ENCODE measurements at regions not wholly inside any gene's neighbourhood (a gene's known extent, or its start where the extent isn't known, plus 50 kb on each side); places are given as distances from the start of the nearest gene placed in this dataset.

GRCh38 chr12:84033162-84033561 lies 879.4 kb downstream of the SLC6A15 start:
- TF ChIP-seq, protein P1, sequence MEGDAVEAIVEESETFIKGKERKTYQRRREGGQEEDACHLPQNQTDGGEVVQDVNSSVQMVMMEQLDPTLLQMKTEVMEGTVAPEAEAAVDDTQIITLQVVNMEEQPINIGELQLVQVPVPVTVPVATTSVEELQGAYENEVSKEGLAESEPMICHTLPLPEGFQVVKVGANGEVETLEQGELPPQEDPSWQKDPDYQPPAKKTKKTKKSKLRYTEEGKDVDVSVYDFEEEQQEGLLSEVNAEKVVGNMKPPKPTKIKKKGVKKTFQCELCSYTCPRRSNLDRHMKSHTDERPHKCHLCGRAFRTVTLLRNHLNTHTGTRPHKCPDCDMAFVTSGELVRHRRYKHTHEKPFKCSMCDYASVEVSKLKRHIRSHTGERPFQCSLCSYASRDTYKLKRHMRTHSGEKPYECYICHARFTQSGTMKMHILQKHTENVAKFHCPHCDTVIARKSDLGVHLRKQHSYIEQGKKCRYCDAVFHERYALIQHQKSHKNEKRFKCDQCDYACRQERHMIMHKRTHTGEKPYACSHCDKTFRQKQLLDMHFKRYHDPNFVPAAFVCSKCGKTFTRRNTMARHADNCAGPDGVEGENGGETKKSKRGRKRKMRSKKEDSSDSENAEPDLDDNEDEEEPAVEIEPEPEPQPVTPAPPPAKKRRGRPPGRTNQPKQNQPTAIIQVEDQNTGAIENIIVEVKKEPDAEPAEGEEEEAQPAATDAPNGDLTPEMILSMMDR (IDR thresholded peaks at IDR 0.05): no peak
- no peak for TF ChIP-seq POLR2A (IDR thresholded peaks at IDR 0.05)

All from adrenal gland (tissue), 5 donors.